ENCODE measurements at regions not wholly inside any gene's neighbourhood (a gene's known extent, or its start where the extent isn't known, plus 50 kb on each side); places are given as distances from the start of the nearest gene placed in this dataset.

- intact Hi-C loops (cut with micrococcal nuclease): no loop called here
- no peaks in the 10 kb centered on the region for H3K9me3 ChIP-seq (replicated peaks)
- H3K36me3 ChIP-seq: no peaks in the 10 kb centered on the region
- DNase-seq: no peak
- no peak overlapping the region for H3K27ac ChIP-seq (replicated peaks)
- no peak for TF ChIP-seq CTCF (IDR thresholded peaks at IDR 0.05; ENCODE audit: borderline replicate concordance)
- no peaks in the 10 kb centered on the region for H3K27me3 ChIP-seq (ENCODE audit: low read depth)
- no peak overlapping the region for H3K4me3 ChIP-seq
- no peaks in the 10 kb centered on the region for H3K4me1 ChIP-seq
Observed at GRCh38 chr18:64490207-64490606, 341.3 kb upstream of the LINC00305 start.

GRCh38 chr18:64488698-64489097, 339.8 kb upstream of the LINC00305 start:
- no peak overlapping the region for H3K27ac ChIP-seq (replicated peaks)
- no peaks in the 10 kb centered on the region for H3K9me3 ChIP-seq (replicated peaks)
- no peaks in the 10 kb centered on the region for H3K27me3 ChIP-seq (ENCODE audit: low read depth)
- DNase-seq: no peak
- H3K36me3 ChIP-seq: no peaks in the 10 kb centered on the region
- intact Hi-C loops (cut with micrococcal nuclease): no loop called here
- TF ChIP-seq CTCF (IDR thresholded peaks at IDR 0.05; ENCODE audit: borderline replicate concordance): no peak
- H3K4me3 ChIP-seq: no peak overlapping the region
- no peaks in the 10 kb centered on the region for H3K4me1 ChIP-seq

GRCh38 chr18:64474773-64475172, 325.9 kb upstream of the LINC00305 start:
- intact Hi-C loops (cut with micrococcal nuclease): no loop called here
- no peak for TF ChIP-seq CTCF (IDR thresholded peaks at IDR 0.05; ENCODE audit: borderline replicate concordance)
- H3K4me3 ChIP-seq: no peak overlapping the region
- H3K27ac ChIP-seq (replicated peaks): no peak overlapping the region
- no peaks in the 10 kb centered on the region for H3K9me3 ChIP-seq (replicated peaks)
- DNase-seq: no peak
- H3K4me1 ChIP-seq: no peaks in the 10 kb centered on the region
- no peaks in the 10 kb centered on the region for H3K36me3 ChIP-seq
- H3K27me3 ChIP-seq (ENCODE audit: low read depth): no peaks in the 10 kb centered on the region

- Histone ChIP-seq H3K4me3 (no peak overlapping the region), H3K4me1 (no peaks in the 10 kb centered on the region), H3K27ac (replicated peaks) (no peak overlapping the region), H3K27me3 (ENCODE audit: low read depth) (no peaks in the 10 kb centered on the region), H3K9me3 (replicated peaks) (no peaks in the 10 kb centered on the region), H3K36me3 (no peaks in the 10 kb centered on the region)
- intact Hi-C loops (cut with micrococcal nuclease): no loop called here
- TF ChIP-seq CTCF (IDR thresholded peaks at IDR 0.05; ENCODE audit: borderline replicate concordance): no peak
- no peak for DNase-seq
Observed at GRCh38 chr18:64474255-64474654, 325.4 kb upstream of the LINC00305 start.

- Histone ChIP-seq H3K36me3 (no peaks in the 10 kb centered on the region), H3K4me3 (no peak overlapping the region), H3K27me3 (ENCODE audit: low read depth) (no peaks in the 10 kb centered on the region), H3K4me1 (no peaks in the 10 kb centered on the region), H3K9me3 (replicated peaks) (peaks cover 14% of the 10 kb centered on the region), H3K27ac (replicated peaks) (no peak overlapping the region)
- no peak for TF ChIP-seq CTCF (IDR thresholded peaks at IDR 0.05; ENCODE audit: borderline replicate concordance)
- intact Hi-C loops (cut with micrococcal nuclease): no loop called here
- no peak for DNase-seq
Observed at GRCh38 chr18:64449434-64449833, 300.5 kb upstream of the LINC00305 start.

GRCh38 chr18:64444819-64445218, 295.9 kb upstream of the LINC00305 start:
- Histone ChIP-seq H3K4me3 (no peak overlapping the region), H3K36me3 (no peaks in the 10 kb centered on the region), H3K4me1 (no peaks in the 10 kb centered on the region), H3K27ac (replicated peaks) (no peak overlapping the region), H3K9me3 (replicated peaks) (no peaks in the 10 kb centered on the region), H3K27me3 (ENCODE audit: low read depth) (no peaks in the 10 kb centered on the region)
- intact Hi-C loops (cut with micrococcal nuclease): no loop called here
- no peak for TF ChIP-seq CTCF (IDR thresholded peaks at IDR 0.05; ENCODE audit: borderline replicate concordance)
- DNase-seq: no peak
